Trophoblast cell (in vitro differentiated cells and primary cell): ENCODE measurements at regions not wholly inside any gene's neighbourhood (a gene's known extent, or its start where the extent isn't known, plus 50 kb on each side); places are given as distances from the start of the nearest gene placed in this dataset.
A peak's percentile ranks its signal among the peaks of the same experiment; 100 is the strongest.

Experiments
- DNase-seq, 2 donors: peaks; one replicate each; pipeline ENCODE4 v3.0.0-alpha.2; 2016
- H2AFZ ChIP-seq: 2 replicates; pipeline ENCODE4 v1.6.1; 2013; ENCODE audit warnings: low read length, moderate library complexity, mild to moderate bottlenecking; ENCODE audit not compliant: insufficient read depth, poor library complexity
- H2AK5ac ChIP-seq: 2 replicates; pipeline ENCODE4 v1.6.1; 2013; ENCODE audit warnings: mild to moderate bottlenecking, low read length
- H2BK120ac ChIP-seq: 2 replicates; pipeline ENCODE4 v1.6.1; 2013; ENCODE audit warnings: low read length, mild to moderate bottlenecking, moderate library complexity; ENCODE audit not compliant: insufficient read depth, poor library complexity
- H2BK12ac ChIP-seq: 2 replicates; pipeline ENCODE4 v1.6.1; 2013; ENCODE audit warnings: mild to moderate bottlenecking, low read length, moderate library complexity
- H2BK5ac ChIP-seq: 2 replicates; pipeline ENCODE4 v1.6.1; 2013; ENCODE audit warnings: low read length, low read depth, moderate library complexity, mild to moderate bottlenecking; ENCODE audit not compliant: poor library complexity
- H3K14ac ChIP-seq: 2 replicates; pipeline ENCODE4 v1.6.1; 2013; ENCODE audit warnings: mild to moderate bottlenecking, low read length
- H3K18ac ChIP-seq: 2 replicates; pipeline ENCODE4 v1.6.1; 2013; ENCODE audit warnings: mild to moderate bottlenecking, low read length
- H3K23ac ChIP-seq: 2 replicates; pipeline ENCODE4 v1.6.1; 2013; ENCODE audit warnings: low read length
- H3K27ac ChIP-seq: 2 replicates; pipeline ENCODE4 v1.5.1; 2013; ENCODE audit warnings: low read depth, mild to moderate bottlenecking, inconsistent platforms, low read length, moderate library complexity
- H3K27me3 ChIP-seq: 2 replicates; pipeline ENCODE4 v1.6.1; 2013; ENCODE audit warnings: inconsistent platforms, mild to moderate bottlenecking, low read length, moderate library complexity; ENCODE audit not compliant: insufficient read depth
- H3K36me3 ChIP-seq, 2 experiments: 1 replicate in 1 of 2; 2 replicates in 1 of 2; pipeline ENCODE4 v1.6.1; 2013; ENCODE audit warnings: low read length in 2 of 2, mild to moderate bottlenecking in 2 of 2, moderate library complexity in 1 of 2; ENCODE audit not compliant: insufficient read depth in 2 of 2, control insufficient read depth in 1 of 2
- H3K4ac ChIP-seq: 2 replicates; pipeline ENCODE4 v1.6.1; 2013; ENCODE audit warnings: low read depth, mild to moderate bottlenecking, low read length, moderate library complexity
- H3K4me1 ChIP-seq, 2 experiments: 1 replicate in 1 of 2; 2 replicates in 1 of 2; pipeline ENCODE4 v1.6.1; 2013; ENCODE audit warnings: low read length in 2 of 2, mild to moderate bottlenecking in 2 of 2, moderate library complexity in 1 of 2; ENCODE audit not compliant: insufficient read depth in 2 of 2, control insufficient read depth in 1 of 2
- H3K4me2 ChIP-seq: 2 replicates; pipeline ENCODE4 v1.6.1; 2013; ENCODE audit warnings: inconsistent platforms, mild to moderate bottlenecking, low read length, moderate library complexity
- H3K4me3 ChIP-seq: 2 replicates; pipeline ENCODE4 v1.5.1; 2013; ENCODE audit warnings: mild to moderate bottlenecking, low read depth, low read length, inconsistent platforms
- H3K79me1 ChIP-seq: one replicate; pipeline ENCODE4 v1.6.1; 2013; ENCODE audit warnings: low read length
- H3K79me2 ChIP-seq: 2 replicates; pipeline ENCODE4 v1.6.1; 2013; ENCODE audit warnings: low read length, mild to moderate bottlenecking; ENCODE audit not compliant: control insufficient read depth, insufficient read depth, poor library complexity
- H3K9ac ChIP-seq: 2 replicates; pipeline ENCODE4 v1.6.1; 2013; ENCODE audit warnings: mild to moderate bottlenecking, low read length
- H3K9me3 ChIP-seq: 2 replicates; pipeline ENCODE4 v1.6.1; 2013; ENCODE audit warnings: low read depth, mild to moderate bottlenecking, control low read depth, inconsistent platforms, low read length; ENCODE audit not compliant: insufficient read depth
- H4K12ac ChIP-seq: 2 replicates; pipeline ENCODE4 v1.6.1; 2013; ENCODE audit warnings: low read depth, mild to moderate bottlenecking, low read length, moderate library complexity
- H4K8ac ChIP-seq: 2 replicates; pipeline ENCODE4 v1.6.1; 2013; ENCODE audit warnings: low read depth, mild to moderate bottlenecking, low read length, moderate library complexity
- H4K91ac ChIP-seq: one replicate; pipeline ENCODE4 v1.6.1; 2013; ENCODE audit warnings: low read depth, mild to moderate bottlenecking, low read length, moderate library complexity
- WGBS: extraction: QIAGEN DNeasy Blood & Tissue Kit; methylation state at CpG from one replicate; pipeline ENCODE4 v1.1.7; 2013; ENCODE audit warnings: missing lambda C conversion rate; ENCODE audit not compliant: insufficient read length, insufficient coverage; ENCODE audit errors: extremely low coverage; 5-methylcytosine and 5-hydroxymethylcytosine counted together

DNA sequence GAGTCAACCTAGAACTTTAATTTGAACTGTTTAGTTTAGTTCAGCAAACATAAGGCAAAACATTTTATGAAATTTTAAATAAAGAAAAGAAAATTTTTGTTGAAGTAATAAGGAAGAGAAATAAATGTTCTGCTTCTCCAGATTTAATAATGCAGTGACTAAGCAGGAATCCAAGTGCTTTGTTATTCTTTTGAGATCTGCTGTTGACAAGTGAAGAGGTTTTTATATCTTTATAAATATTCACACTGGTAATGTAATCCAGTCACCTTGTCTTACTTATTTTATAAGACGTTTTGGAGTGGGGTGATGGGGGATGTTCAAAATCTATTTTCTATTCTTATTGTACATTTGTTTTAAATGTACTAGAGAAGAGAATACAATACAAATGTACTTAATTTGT, 725.9 kb upstream of the CCDC179 start:
- Histone ChIP-seq H3K79me2 (no peaks in the 10 kb centered on the region), H3K4me2 (no peak overlapping the region), H3K9ac (no peak overlapping the region), H3K4me3 (no peak overlapping the region), H3K23ac (no peak overlapping the region), H2BK12ac (no peak overlapping the region), H2BK5ac (no peak overlapping the region), H3K14ac (no peak overlapping the region), H3K4me1 (no peaks in the 10 kb centered on the region), H3K27ac (no peak overlapping the region), H4K8ac (no peak overlapping the region), H3K36me3 (no peaks in the 10 kb centered on the region), H3K9me3 (no peaks in the 10 kb centered on the region), H3K79me1 (no peaks in the 10 kb centered on the region), H2AK5ac (no peak overlapping the region), H2BK120ac (no peak overlapping the region), H4K12ac (no peak overlapping the region), H3K27me3 (no peaks in the 10 kb centered on the region), H4K91ac (no peak overlapping the region), H2AFZ (no peak overlapping the region), H3K4ac (no peak overlapping the region), H3K18ac (no peak overlapping the region)
- WGBS: no CpG with 5 or more reads among the region's 1 CpG
- DNase-seq: no peak

GRCh38 chr11:23590596-23591308, 730.5 kb upstream of the CCDC179 start:
- Histone ChIP-seq H3K18ac (no peak overlapping the region), H3K23ac (no peak overlapping the region), H3K27ac (no peak overlapping the region), H3K4ac (no peak overlapping the region), H3K14ac (no peak overlapping the region), H2AFZ (no peak overlapping the region), H3K36me3 (no peaks in the 10 kb centered on the region), H3K79me1 (no peaks in the 10 kb centered on the region), H3K4me2 (no peak overlapping the region), H2BK12ac (no peak overlapping the region), H3K27me3 (no peaks in the 10 kb centered on the region), H3K4me3 (no peak overlapping the region), H2BK120ac (no peak overlapping the region), H3K9ac (no peak overlapping the region), H3K79me2 (no peaks in the 10 kb centered on the region), H4K91ac (no peak overlapping the region), H2BK5ac (no peak overlapping the region), H3K9me3 (no peaks in the 10 kb centered on the region), H4K12ac (no peak overlapping the region), H2AK5ac (no peak overlapping the region), H3K4me1 (no peaks in the 10 kb centered on the region), H4K8ac (no peak overlapping the region)
- no CpG with 5 or more reads among the region's 3 CpGs for WGBS
- no peak for DNase-seq

- DNase-seq: no peak
- Histone ChIP-seq H3K14ac (no peak overlapping the region), H2BK5ac (no peak overlapping the region), H4K91ac (no peak overlapping the region), H3K4me1 (no peaks in the 10 kb centered on the region), H2BK120ac (no peak overlapping the region), H2AK5ac (no peak overlapping the region), H3K18ac (no peak overlapping the region), H4K8ac (no peak overlapping the region), H3K4me3 (no peak overlapping the region), H2AFZ (no peak overlapping the region), H3K27ac (no peak overlapping the region), H3K4me2 (no peak overlapping the region), H3K4ac (no peak overlapping the region), H2BK12ac (no peak overlapping the region), H3K27me3 (no peaks in the 10 kb centered on the region), H4K12ac (no peak overlapping the region), H3K9me3 (no peaks in the 10 kb centered on the region), H3K79me2 (no peaks in the 10 kb centered on the region), H3K36me3 (no peaks in the 10 kb centered on the region), H3K9ac (no peak overlapping the region), H3K23ac (no peak overlapping the region), H3K79me1 (no peaks in the 10 kb centered on the region)
- WGBS: no CpG with 5 or more reads among the region's 3 CpGs
Observed at GRCh38 chr11:23594755-23595154, 734.5 kb upstream of the CCDC179 start.

GRCh38 chr11:23604966-23605365, 744.7 kb upstream of the CCDC179 start:
- Histone ChIP-seq H4K91ac (no peak overlapping the region), H3K27me3 (no peaks in the 10 kb centered on the region), H3K79me1 (no peaks in the 10 kb centered on the region), H3K23ac (no peak overlapping the region), H3K27ac (no peak overlapping the region), H3K14ac (no peak overlapping the region), H2BK120ac (no peak overlapping the region), H3K4me2 (no peak overlapping the region), H3K18ac (no peak overlapping the region), H2BK5ac (no peak overlapping the region), H2AFZ (no peak overlapping the region), H2BK12ac (no peak overlapping the region), H3K4ac (no peak overlapping the region), H3K4me3 (no peak overlapping the region), H4K8ac (no peak overlapping the region), H3K9ac (no peak overlapping the region), H3K36me3 (no peaks in the 10 kb centered on the region), H2AK5ac (no peak overlapping the region), H3K9me3 (no peaks in the 10 kb centered on the region), H3K79me2 (no peaks in the 10 kb centered on the region), H4K12ac (no peak overlapping the region), H3K4me1 (peaks cover 0 to 2% of the 10 kb centered on the region in 2 experiments)
- no CpG with 5 or more reads among the region's 3 CpGs for WGBS
- peak in 1 of 2 donors; percentile 2 for DNase-seq
